ENCODE measurements at regions not wholly inside any gene's neighbourhood (a gene's known extent, or its start where the extent isn't known, plus 50 kb on each side); places are given as distances from the start of the nearest gene placed in this dataset.

DNA sequence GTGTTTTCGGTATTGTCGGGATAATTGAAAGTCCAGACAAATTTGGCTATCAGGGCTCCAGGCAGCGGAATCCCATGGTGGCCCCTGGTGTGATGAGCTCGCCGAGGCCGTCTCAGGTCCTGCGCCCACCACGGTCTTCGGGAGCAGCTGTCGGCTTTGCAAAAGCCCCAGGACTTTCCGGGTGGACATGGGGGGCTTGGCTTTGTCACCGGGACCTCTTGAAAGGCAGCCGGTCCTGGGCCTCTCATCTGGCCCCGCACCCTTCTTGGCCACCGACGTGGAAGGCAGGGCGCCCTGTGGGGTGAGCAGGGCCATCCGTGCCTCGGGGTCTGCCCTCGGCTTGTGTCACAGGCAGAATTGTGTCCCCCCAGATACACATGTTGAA, 87.1 kb upstream of the ACTRT2 start:
- no peak for DNase-seq (ENCODE audit: low read depth)

DNA sequence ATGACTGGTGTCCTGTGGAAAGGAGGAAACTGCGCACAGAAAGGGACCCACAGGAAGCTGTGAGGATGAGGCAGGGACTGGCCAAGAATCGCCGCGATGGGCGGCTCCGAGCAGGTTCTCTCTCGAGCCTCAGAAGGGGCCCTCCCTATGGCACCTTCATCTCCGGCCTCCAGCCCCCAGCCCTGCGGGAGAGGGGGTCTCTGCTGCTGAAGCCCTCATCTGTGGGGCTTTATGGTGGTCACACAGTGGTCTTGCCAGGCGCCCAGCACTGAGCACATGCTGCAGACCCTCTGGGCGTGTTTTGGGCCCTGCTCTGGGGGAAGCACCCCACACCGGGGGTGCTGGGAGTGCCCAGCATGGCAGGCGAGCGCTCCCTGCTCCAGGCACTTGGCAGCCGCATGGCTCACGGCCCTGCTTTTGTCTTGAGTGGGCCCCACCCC, 86.6 kb upstream of the ACTRT2 start:
- no peak for DNase-seq (ENCODE audit: low read depth)

DNA sequence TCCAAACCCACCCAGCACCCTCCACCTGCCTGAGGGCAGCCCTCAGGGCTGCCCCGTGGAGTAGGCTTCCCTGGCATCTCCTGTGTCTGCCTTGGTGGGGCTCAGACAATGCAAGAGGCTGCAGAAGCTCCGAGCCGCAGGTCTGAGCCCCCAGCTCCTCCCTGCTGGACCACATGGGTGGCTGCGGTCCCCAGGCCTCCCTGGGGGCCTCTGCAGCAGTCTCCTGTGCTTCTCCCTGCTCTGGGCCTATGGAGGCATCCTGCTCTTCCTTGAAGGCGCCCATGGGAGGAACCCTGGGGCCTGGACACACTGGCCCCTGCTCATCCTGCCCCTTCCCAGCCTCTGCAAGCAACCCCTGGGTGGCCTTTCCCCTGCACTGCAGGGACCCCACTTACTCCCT, 86.1 kb upstream of the ACTRT2 start:
- no peak for DNase-seq (ENCODE audit: low read depth)

DNA sequence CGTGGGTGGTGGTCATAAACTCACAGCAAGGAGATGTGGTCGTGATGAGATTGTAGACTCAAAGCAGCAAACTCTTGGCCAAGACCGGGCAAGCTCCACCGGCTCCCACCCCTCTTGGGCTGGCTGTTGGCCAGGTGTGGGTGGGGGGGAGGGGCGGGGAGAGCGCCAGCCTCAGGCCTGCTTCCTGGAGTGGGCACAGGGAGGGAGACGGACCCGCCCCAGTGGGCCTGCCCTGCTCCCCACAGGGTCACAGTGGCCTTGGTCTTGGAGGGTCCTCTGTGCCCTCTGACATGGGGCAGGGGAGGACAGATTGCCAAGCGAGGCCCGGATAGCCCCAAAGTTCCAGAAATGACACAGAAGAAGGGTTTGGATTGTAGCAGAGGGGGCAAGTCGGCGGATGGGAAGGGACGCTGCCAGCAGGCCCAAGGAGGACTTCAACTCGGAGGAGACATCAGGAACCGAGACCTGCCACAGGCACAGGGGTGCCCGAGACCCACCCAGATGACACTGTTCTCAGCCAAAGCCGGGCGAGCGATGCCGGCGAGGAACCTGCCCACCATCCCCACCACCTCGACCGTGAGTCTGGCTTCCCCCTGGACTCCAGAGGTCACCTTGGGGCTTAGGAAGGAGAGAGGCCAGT, 85.4 kb upstream of the ACTRT2 start:
- DNase-seq (ENCODE audit: low read depth) = no peak

DNA sequence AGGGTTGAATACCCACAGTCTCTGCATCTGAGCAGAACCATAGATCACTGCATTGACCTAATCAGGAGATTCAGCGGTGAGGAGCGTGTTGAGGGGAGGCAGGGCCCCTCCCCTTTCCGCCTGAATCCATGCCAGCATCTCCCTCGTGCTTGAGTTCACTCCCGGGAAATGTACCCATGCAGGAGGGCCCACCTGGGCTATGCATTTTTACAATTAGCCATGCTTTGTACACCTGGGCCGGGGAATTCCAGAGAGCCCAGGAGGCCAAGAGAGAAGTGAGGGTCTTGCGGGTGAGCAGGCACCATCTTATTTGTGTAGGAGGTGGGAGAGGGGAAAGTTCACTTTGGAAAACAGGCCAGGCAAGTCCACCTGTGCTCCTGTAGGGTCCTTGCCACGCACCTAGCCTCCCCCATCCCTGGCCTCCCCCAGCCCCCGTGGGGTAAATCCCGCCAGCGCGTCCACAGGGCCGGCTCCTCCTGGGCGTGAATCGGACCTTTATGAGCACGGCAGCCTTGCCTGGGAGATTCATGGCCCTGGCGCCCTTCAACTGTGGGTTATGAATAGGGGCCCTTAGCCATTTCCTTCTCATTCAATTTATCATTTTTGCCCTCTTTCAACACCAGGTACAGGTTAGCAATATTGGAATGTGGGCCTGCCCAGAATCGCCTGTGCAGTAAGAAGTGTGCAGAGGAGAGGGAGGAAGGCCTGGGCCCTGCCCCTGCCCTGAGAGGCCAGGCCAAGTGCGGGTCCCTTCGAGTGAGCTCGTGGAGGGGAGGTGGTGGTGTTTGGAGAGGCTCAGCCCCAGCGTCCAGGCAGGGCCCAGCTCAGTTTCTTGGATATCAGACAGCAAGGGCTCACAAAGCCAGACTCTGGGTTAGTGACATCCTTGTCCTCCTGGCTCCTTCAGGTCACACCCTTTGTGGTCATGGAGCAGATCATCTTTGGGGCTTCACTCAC, 84.4 kb upstream of the ACTRT2 start:
- DNase-seq (ENCODE audit: low read depth) = no peak

DNA sequence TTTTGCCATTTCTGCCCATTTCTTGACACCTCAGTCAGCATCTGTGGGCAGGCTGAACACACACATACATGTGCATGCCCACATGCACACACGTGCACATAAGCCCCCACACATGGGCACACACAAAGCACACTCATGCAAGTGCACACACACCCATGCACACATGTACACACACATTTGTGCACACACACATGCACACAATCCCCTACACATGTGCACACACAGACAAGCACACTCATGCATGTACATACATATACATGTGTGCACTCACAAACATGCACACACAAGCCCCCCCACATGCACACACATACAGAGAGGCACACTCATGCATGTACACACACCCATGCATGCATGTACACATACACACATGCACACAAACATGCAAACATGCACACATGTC, 83.5 kb upstream of the ACTRT2 start:
- DNase-seq (ENCODE audit: low read depth) = no peak

DNA sequence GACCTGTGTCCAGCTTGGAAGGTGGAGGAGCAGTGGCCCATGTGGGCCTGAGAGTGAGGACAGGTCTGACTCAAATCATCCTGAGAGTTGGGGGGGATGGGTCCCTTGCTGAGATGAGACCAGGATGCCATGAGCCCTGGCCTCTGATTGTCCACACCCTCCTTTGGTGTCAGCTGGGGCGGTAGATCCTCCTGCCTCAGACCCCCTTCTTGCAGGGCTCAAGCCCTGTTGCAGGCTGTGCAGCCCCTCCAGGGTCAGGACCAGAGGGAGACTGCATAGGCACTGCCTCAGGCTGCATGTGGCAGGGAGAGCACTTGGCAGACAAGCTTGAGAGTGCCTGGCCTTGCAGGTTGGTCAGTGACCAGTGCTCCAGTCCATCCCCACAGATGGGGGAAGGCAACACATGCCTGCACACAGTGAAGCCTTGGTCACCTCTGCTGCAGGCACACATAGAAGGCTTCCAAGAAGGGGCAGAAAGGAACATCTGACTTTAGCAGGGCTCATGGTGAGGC, 82.2 kb upstream of the ACTRT2 start:
- no peak for DNase-seq (ENCODE audit: low read depth)

DNA sequence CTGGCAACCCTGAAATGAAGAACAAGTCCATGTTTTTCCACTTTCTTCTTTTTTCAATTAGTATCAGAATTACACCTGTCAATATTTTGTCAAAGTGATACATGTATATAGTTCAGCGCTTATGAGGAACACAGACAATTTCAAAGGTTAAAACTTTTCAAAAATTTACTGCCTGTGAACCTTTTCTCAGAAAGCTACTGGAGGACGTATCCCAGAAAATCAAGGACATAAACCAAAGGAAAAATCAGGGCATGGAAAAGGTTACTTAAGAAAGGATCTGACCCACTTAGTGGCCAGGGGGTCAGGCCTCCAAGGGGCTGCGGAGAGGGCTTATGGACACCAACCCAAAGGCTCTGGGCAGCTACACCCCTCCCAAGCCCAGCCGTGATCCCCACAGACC, 81.1 kb upstream of the ACTRT2 start:
- no peak for DNase-seq (ENCODE audit: low read depth)

DNA sequence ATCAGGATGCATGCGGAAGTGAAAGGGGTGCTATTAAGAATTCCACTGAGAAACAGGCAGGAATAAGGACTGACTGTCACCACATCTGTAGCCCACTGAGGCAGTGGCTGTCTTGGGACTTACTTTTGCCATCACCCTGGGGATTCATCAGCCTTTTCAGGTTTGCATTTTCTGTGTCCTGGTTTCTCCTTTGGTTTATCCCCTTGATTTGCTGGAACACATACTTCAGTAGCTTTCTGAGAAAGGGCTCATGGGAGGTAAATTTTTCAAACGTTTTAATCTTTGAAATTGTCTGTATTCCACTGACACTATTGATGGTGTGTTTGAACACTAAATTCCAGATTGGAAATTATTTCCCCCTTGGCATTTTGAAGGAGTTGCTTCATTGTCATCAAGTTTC, 80.2 kb upstream of the ACTRT2 start:
- DNase-seq (ENCODE audit: low read depth) = no peak

DNA sequence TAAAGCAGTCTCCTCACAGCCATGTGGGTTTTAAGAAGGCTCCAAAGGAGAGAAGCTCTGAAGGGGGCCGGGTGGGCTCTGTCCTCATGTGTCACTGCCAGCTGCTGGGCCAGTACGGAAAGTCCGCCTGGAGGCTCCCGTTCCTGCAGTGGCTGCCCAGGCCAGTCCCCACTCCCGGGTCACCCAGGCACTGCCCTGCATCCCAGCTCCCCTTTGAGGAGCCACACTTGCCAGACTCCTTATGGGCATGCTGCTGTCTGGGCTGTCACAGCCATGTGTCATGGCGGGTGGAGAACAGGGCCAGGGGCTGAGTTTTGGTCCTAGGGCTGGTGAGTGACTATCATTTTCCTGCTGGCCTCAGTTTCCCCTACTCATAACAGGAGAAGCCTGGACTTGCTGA, 79.4 kb upstream of the ACTRT2 start:
- DNase-seq (ENCODE audit: low read depth) = no peak

DNA sequence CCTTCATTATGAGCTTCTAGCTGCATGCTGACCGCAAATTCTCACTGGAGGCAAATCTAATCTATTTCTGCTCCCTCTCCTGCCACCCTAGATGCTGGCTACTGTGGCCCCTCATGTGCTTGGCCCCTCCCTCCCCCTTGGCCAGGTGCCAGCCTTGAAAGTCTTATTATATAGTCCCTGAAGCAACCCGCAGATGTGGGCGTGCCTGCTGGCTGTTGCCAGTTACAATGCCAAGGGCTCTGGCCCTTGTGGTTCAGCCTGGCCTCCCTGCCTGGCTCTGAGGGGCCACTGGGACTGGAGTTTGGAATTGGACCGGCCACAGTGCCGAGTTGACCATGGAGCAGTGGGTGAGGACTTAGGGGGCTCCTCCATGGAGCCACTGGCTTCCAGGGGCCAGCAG, 78.9 kb upstream of the ACTRT2 start:
- DNase-seq (ENCODE audit: low read depth) = no peak

DNA sequence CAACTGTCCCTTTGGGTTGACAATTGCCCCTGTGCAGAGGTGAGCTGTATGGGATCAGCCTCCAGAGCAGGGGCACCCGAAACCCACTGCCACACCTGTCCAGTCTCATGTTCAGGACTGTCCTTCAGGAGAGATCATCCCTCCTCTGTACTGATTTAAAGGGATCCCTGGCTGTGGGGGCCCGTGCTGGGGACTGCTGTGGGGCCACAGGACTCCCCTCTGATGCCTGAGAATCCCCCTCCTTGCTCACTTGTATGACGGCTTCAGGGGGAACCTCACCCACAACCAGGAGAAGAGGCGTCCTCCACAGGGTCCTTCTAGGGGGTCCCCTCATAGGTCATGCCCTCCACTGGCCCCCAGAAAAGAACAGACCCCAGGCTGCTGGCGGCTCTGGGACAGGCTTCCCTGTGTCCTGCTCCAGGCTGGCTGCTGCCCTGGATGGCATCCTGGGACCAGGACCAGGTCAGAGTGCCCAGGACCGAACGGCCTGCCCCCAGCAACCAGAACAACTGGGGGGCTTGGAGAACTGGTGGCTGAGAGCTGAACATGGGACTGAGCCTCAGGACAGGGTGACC, 77.5 kb upstream of the ACTRT2 start:
- DNase-seq (ENCODE audit: low read depth) = no peak

DNA sequence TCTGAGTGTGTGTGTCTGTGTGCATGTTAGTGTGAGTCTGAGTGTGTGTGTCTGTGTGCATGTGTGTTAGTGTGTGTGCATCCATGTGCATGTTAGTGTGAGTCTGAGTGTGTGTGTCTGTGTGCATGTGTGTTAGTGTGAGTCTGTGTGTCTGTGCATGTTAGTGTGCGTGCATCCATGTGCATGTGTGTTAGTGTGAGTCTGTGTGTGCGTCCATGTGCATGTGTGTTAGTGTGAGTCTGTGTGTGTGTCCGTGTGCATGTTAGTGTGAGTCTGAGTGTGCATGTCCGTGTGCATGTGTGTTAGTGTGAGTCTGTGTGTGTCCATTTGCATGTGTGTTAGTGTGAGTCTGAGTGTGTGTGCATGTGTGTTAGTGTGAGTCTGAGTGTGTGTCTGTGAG, 76.6 kb upstream of the ACTRT2 start:
- DNase-seq (ENCODE audit: low read depth) = no peak

DNA sequence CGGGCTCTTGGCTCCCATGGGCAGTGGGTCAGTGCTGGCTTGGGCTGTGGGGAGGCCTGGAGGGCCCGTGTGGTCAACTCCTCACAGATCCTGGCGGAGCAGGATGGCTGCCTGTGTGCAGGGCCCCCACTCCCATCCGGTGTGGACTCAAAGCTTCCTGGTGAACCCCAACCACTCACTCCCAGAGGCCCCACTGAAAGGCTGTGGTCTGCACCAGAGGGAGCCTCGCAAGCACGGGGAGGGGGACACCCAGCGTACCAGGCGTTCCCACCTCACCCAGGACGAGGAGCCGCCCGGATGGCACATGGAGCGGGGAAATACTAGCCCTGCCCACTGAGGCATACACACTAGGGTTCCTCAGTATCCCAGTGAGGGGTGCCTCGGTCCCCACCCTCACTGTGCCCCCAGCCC, 75.4 kb upstream of the ACTRT2 start:
- no peak for DNase-seq (ENCODE audit: low read depth)

DNA sequence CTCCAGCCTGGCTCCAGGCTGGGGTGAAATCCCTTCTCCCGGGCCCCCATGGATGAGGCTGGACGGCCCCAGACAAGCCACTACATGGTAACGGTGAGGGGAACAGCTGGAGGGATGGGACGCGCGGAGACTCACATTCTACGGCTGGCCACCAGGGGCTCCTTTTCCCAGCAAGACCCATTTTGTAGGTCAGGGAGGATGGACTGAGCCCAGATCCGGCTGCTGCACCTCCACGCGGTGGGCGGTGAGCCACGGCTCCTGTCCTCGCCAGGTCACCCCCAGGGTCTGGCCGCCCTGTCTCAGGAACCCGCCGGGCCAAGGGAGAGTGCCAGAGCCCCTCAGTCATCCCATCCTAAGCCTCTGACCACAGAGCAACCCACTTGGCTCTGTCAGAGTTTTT, 75.0 kb upstream of the ACTRT2 start:
- no peak for DNase-seq (ENCODE audit: low read depth)

DNA sequence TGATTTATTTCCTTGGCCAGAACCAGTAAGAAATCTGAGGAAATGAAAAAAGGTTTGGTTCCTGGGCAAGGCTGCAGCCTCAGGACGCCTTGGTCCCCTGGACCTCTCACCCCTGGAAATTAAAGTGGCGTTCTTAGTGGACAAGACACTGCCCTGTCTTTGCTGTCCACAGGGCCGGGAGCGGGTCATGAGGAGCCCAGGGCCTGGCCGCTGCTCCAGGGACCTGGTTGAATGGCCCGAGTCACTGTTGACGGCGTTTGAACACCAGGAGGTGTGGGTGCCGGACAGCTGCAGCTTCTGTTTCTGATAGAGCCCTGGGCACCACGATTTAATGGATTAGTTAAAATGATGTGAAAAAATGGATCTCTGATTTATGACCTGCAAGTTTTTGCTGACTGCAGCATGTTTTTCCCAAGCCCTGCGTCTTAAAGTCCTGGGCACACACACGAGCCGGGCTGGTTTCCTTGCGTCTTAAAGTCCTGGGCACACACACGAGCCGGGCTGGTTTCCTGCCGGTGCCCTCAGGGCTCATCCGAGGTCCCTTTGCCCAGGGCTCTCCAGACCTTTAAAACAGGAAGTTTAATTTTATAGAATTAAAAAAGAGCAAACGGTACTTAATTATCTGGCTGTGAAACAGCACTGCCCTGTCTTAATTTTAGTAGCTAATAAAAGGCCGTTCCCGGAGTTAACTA, 74.1 kb upstream of the ACTRT2 start:
- no peak for DNase-seq (ENCODE audit: low read depth)

DNA sequence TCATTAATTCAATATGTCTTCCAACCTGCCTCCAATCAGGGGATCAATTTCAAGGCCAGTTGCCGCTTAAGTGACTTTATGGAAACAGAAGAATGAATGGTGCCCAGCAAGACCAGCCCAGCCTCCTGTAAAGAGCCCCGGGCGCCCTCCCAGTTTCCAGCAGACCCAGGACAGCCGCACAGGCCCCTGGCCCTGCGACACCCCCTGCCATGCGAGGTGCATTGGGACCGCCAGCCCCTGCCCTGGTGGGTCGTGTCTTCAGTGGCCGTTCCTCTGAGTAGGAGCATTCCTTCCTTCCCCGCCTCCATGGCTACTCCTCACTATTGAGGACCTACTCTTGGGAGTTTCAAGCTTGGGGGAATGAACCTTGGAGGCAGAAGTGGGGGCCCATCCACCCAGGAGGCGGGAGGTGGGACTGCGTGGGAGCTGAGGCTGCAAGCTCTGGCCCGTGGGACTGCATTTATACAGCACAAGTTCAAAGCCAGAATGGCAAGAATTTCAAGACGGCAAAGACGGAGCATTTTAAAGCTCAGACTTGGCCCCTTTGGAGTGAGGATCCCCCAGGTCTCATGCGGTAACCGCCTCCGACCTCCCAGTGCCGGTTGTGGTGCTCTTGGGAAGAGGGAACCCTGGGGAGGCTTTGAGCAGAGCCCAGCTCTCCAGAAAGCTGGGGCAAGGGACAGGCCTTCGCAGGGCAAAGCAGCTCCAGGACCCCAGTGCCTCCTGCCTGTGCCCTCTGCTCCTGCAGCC, 73.1 kb upstream of the ACTRT2 start:
- no peak for DNase-seq (ENCODE audit: low read depth)

DNA sequence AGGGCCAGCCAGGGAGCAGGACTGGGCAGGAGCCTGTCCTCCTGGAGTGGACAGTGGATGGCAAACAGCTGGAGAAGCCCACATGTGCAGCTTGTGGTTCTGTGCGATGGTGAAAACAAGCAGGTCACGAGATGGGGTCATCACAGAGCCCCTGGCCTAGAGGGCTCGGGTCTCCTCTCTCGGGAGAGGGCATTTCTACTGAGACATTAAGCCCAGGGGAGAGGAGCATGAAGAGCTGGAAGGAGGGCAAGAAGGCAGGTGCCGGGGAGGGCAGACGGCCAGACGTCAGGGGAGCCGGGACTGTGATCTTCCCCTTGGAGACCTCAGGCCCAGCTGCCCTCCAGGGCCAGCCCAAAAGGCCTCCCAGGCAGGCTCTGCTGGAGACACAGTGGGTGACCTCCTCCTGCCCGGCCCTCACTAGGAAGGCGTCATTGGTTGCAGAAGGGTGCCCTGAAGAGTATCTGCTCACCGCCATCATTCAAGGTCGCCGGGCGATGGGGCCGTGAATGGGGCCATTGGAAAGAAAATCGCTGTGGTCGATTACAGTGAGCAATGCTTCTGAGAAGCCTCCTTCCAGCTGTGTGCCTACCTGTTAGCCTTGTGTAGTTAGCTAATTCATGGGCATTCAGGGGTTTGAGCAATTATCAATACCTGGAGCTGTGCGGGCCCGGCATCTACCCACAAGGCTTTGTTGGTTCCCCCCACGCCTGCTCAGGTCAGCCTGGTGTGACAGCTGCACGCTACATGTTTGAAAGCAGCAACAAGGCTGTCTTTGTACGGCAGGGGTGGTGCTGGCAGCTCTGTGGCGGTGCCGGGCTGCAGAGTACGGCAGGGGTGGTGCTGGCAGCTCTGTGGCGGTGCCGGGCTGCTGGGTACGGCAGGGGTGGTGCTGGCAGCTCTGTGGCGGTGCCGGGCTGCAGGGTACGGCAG, 72.3 kb upstream of the ACTRT2 start:
- DNase-seq (ENCODE audit: low read depth) = no peak

DNA sequence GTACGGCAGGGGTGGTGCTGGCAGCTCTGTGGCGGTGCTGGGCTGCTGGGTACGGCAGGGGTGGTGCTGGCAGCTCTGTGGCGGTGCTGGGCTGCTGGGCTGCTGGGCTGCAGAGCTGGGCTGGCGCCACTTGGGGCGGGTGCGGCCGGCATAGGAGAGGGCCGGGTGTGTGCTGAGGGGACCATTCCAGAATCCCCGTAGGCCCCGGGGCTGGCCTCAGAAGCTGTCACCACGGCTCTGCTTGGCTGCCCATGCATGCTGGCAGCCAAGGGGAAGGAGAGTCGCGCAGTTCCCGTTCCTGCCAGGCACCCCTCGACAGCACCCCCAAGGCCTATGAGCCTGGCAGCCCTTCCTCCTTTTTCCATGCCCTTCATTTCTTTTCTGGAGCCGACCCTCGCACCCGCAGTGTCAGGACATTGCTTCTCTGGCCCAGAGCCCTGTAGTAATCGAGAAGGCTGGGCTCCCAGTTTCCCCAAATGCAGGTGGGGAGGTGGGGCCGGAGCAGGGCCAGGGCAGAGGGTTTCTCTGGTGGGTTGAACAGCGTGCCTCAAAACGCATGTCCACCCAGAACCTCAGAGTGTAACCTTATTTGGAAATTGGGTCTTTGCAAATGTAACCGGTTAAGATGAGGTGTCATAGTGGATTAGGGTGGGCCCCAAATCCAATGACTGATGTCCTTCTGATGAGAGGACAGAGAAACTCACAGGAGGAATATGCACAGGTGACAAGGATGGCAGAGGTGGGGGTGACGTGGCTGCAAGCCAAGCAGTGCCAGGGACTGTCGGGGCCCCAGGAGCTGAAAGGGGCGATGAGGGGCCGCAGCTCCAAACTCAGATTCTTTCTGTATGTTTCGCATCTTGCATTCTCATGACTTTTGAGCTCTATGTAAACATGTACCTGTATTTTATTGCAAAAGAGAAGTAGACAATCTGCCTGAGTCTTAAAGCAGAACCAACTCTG, 71.0 kb upstream of the ACTRT2 start:
- no peak for DNase-seq (ENCODE audit: low read depth)
